HG03280 (cell line): ENCODE measurements at regions not wholly inside any gene's neighbourhood (a gene's known extent, or its start where the extent isn't known, plus 50 kb on each side); places are given as distances from the start of the nearest gene placed in this dataset.

ENCODE experiments used
- ATAC-seq: cut with Tn5 transposase; IDR thresholded peaks from one replicate; pipeline ENCODE4 v1.9.1; 2021; ENCODE audit warnings: mild to moderate bottlenecking, moderate library complexity; ENCODE audit not compliant: unreplicated experiment

- no peak for ATAC-seq
These were observed 523.9 kb downstream of the ANKRD50 start for GRCh38 chr4:124188595-124188994.

GRCh38 chr4:124189545-124189944, 523.0 kb downstream of the ANKRD50 start:
- ATAC-seq: no peak

GRCh38 chr4:124191329-124191728, 521.2 kb downstream of the ANKRD50 start:
- no peak for ATAC-seq

GRCh38 chr4:124192544-124192943, 520.0 kb downstream of the ANKRD50 start:
- ATAC-seq: no peak

GRCh38 chr4:124199185-124199584, 513.3 kb downstream of the ANKRD50 start:
- ATAC-seq: no peak

GRCh38 chr4:124199755-124200154, 512.8 kb downstream of the ANKRD50 start:
- ATAC-seq: no peak

- no peak for ATAC-seq
These were observed 510.9 kb downstream of the ANKRD50 start for GRCh38 chr4:124201636-124202035.

GRCh38 chr4:124202099-124202498, 510.4 kb downstream of the ANKRD50 start:
- no peak for ATAC-seq

GRCh38 chr4:124203613-124204238, 508.8 kb downstream of the ANKRD50 start:
- no peak for ATAC-seq

GRCh38 chr4:124206779-124207605, 505.5 kb downstream of the ANKRD50 start:
- ATAC-seq: no peak

- ATAC-seq: no peak
These were observed 503.3 kb downstream of the ANKRD50 start for GRCh38 chr4:124209211-124209610.

- no peak for ATAC-seq
These were observed 502.9 kb downstream of the ANKRD50 start for GRCh38 chr4:124209626-124210025.

- no peak for ATAC-seq
These were observed 501.8 kb downstream of the ANKRD50 start for GRCh38 chr4:124210746-124211145.

GRCh38 chr4:124212815-124213630, 499.5 kb downstream of the ANKRD50 start:
- no peak for ATAC-seq

- ATAC-seq: no peak
These were observed 493.1 kb downstream of the ANKRD50 start for GRCh38 chr4:124219389-124219788.

GRCh38 chr4:124224256-124224655, 488.3 kb downstream of the ANKRD50 start:
- ATAC-seq: no peak

- ATAC-seq: no peak
These were observed 484.6 kb downstream of the ANKRD50 start for GRCh38 chr4:124227981-124228380.

GRCh38 chr4:124230268-124230667, 482.3 kb downstream of the ANKRD50 start:
- no peak for ATAC-seq

- no peak for ATAC-seq
These were observed 477.8 kb downstream of the ANKRD50 start for GRCh38 chr4:124234771-124235170.

- ATAC-seq: no peak
These were observed 468.7 kb downstream of the ANKRD50 start for GRCh38 chr4:124243671-124244366.

- ATAC-seq: no peak
These were observed 459.5 kb downstream of the ANKRD50 start for GRCh38 chr4:124253080-124253479.
